GM21390 (cell line): ENCODE measurements at regions not wholly inside any gene's neighbourhood (a gene's known extent, or its start where the extent isn't known, plus 50 kb on each side); places are given as distances from the start of the nearest gene placed in this dataset.
"Not testable (repeated sequence)": the region's sequence is repeated elsewhere in the genome, so short reads cannot be mapped to it uniquely, and the experiment has no call there.

Experiments used
- ATAC-seq: cut with Tn5 transposase; IDR thresholded peaks from one replicate; pipeline ENCODE4 v1.9.1; 2021; ENCODE audit not compliant: unreplicated experiment

DNA sequence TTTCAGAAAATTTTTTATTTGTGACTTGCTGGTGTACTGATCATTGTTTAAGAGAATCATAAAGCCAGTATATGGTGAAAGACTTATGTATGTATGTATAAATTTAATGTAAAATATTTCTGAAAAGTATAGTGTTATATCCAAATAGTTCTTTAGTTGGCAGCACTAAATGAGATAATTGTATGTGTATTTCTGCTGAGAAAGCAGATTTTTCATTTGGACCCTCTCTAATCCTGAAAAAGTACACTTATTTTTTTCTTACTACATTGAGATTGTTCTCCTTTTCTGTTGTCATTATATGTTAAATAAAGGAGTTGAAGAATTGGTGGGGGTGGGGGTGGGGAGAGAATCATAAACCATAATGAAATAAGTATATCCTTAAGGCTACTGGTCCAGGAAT, 324.9 kb upstream of the SUCLG2 start:
- ATAC-seq, result no peak

- ATAC-seq, result no peak
Observed at GRCh38 chr3:67977762-67978161, 323.4 kb upstream of the SUCLG2 start.

- no peak for ATAC-seq
Observed at GRCh38 chr3:67976663-67977062, 322.3 kb upstream of the SUCLG2 start.

DNA sequence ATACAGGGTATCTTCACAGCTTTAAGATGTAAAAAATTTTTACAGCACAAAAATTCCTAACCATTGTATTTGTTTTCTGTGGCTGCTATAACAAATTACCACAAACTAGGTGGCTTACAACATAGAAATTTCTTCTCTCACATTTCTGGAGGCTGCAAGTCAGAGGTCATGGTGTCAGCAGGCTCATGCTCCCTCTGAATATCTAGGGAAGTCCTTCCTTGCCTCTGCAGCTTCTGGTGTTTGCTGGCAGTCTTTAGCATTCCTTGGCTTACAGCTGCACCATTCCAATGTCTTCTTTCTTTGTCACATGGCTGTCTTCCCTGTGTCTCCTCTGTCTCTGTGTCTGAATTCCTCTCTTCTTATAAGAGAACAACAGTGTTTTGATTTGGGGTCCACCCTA, 310.2 kb upstream of the SUCLG2 start:
- ATAC-seq, result no peak

GRCh38 chr3:67957268-67957667, 302.9 kb upstream of the SUCLG2 start:
- ATAC-seq, result no peak

DNA sequence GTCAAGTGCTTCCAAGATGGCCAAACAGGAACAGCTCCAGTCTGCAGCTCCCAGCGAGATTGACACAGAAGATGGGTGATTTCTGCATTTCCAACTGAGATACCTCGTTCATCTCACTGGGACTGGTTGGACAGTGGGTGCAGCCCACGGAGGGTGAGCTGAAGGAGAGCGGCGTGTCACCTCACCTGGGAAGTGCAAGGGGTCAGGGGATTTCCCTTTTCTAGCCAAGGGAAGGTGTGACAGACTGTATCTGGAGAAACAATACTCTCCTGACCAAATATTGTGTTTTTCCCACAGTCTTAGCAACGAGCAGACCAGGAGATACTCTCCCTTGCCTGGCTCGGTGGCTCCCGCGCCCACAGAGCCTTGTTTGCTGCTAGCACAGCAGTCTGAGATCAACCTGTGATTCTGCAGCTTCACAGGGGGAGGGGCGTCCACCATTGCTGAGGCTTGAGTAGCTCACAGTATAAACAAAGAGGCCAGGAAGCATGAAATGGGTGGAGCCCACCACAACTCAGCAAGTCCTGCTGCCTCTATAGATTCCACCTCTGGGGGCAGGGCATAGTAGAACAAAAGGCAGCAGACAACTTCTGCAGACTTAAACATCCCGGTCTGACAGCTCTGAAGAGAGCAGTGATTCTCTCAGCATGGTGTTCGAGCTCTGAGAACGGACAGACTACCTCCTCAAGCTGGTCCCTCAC, 293.5 kb upstream of the SUCLG2 start:
- ATAC-seq, result no peak

- ATAC-seq, result no peak
Observed at GRCh38 chr3:67946436-67946835, 292.0 kb upstream of the SUCLG2 start.

DNA sequence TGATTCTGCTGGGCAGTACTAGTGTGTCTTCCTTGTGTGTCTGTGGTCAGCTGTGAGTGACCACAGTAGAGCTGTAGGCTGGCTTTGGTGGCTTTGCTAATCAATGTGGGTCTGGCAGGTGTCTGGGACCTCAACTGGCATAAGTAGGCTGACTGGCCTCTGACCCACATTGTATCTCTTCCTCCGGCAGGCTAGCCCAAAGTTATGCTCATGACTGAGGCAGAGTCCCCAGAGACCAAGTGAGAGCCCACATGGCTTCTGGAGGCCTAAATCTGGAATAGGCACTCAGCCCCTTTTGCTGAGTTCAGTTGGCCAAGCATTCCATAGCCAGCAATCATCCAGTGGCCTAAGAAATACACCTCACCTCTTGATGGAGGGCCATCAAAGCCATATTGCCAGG, 289.1 kb upstream of the SUCLG2 start:
- ATAC-seq, result no peak

- no peak for ATAC-seq
Observed at GRCh38 chr3:67941433-67942030, 287.1 kb upstream of the SUCLG2 start.

DNA sequence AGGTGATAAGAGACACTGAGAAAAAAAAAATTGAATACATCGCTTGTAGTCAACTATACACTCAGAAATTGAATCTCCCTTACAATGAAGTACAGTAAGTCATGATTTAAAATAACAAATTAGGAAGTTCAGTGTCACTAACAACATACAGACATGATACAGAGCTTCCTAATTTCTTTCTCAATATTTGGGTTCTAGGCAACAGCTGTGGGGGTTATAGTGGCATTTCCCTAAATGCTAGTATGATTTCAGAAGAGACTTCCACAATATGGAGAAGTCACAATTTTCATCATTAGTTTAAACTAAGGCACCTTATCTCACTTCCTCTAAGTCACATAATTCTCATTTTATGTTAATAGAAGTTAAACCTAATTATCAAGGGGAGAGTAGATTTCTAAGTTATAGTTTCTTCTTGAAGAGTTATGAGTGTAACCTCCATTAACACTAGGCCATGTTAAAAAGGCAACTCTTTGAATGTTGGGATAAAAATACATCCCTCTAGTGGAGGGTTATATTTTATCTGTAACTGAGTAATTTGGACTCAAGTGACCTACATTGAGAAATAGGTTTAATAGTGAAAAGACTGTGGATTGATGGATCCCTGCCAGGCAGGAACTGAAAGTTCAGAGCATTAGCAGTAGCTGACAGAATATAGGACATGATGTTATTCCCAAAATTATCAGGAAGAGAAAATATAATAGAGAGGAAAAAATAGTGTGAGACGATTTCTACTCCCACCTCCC, 286.0 kb upstream of the SUCLG2 start:
- ATAC-seq, result no peak

GRCh38 chr3:67937498-67938118, 283.2 kb upstream of the SUCLG2 start:
- no peak for ATAC-seq

DNA sequence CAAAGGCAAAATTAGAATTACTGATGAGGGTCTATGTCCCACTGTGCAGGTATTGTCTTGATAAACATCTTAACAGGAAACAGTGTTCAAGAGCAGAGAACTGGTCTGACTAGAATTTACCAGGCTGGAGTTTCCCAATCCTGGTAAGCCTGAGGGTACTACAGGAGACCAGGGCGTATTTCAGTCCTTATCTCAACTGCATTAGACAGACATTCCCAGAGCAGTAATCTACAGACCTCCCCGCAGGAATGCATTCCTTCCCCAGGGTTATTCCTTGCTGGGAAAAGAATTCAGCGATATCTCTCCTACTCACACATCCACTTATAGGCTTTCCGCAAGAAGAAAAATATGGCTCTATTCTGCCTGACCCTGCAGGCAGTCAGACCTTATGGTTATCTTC, 276.0 kb upstream of the SUCLG2 start:
- not testable (repeated sequence) for ATAC-seq

- ATAC-seq, result no peak
Observed at GRCh38 chr3:67923796-67924195, 269.4 kb upstream of the SUCLG2 start.

GRCh38 chr3:67920969-67921368, 266.6 kb upstream of the SUCLG2 start:
- no peak for ATAC-seq

DNA sequence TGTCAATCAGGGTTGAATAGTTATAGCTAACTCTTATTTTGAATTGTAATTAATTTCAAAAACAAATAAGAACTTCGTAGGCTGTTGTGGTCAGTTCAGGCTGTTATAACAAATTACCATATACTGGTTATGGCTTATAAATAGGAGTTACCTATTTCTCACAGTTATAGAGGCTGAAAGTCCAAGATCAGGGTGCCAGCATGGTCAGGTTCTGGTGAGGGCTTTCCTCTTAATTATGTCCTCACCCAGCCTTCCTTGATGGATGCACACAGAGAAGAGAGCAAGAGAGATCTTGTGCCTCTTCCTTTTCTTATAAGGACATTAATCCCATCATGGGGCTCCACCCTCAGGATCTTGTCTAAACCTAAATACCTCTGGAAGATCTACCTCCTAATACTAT, 265.9 kb upstream of the SUCLG2 start:
- ATAC-seq, result no peak

GRCh38 chr3:67916353-67916752, 261.9 kb upstream of the SUCLG2 start:
- no peak for ATAC-seq

GRCh38 chr3:67907735-67908134, 253.3 kb upstream of the SUCLG2 start:
- no peak for ATAC-seq

DNA sequence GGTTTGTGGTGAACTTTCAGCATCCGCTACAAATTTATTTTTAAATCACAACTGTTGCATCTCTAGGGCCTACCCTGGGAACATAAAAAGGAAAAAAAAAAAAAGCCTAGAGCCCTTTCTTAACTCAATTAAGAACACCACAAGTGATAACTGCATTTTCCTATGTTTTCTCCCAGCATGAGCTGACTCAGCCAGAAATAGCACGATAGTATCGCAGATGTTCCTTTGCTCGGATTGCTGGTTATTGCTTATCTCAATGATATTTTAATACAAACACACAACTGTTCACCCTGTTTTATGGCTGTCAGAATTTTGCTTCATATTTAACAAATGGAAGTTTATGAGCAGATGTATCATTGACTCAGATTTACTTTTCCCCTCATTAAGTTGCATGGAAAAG, 251.8 kb upstream of the SUCLG2 start:
- ATAC-seq, result no peak

DNA sequence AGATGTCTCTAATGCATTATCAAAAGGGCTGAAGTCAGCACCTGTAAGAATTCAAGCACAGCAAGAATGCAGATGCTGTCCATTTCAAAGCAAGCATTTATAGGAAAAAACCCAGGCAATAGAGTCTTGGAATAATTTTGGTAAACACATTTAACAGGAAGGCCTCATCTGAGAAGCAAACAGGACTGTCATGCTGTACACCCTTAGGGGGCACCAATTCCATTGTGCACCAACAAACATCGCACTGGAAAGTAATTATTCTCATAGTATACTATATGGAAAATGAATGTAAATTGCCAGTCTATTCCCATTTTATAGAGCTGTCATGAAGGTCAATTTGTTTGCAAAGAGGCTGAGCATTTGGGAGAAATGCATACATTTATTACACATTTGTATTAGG, 247.3 kb upstream of the SUCLG2 start:
- ATAC-seq, result no peak

DNA sequence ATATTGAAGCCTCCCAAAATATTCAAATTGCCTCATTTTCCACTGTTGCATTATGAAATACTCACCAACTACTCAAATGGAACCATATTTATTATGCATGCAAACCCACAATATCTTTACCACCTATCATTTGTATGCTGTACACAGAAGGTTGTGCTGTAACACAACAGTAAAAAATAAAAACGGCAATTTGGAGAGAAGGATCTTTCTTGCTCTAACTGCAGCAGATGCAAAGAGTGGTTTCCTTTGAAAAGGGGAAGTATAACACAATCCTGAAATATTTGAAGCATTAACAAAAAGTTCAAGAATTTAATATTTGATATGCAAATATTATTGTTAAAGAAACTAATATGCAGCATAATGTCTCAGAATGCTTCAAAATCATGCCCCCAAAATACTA, 244.5 kb upstream of the SUCLG2 start:
- no peak for ATAC-seq

GRCh38 chr3:67897351-67898336, 243.2 kb upstream of the SUCLG2 start:
- ATAC-seq, result no peak
